Upper lobe of right lung (tissue), 1 donor: ENCODE measurements at regions not wholly inside any gene's neighbourhood (a gene's known extent, or its start where the extent isn't known, plus 50 kb on each side); places are given as distances from the start of the nearest gene placed in this dataset.

Experiments used
- ATAC-seq: fragments of 200-7000 bp; cut with Tn5 transposase; one replicate; pipeline ENCODE4 v1.9.1; 2020; ENCODE audit warnings: mild to moderate bottlenecking, moderate library complexity
- DNase-seq: peaks from one replicate; pipeline ENCODE4 v3.0.0-alpha.2; 2020
- H3K27ac ChIP-seq: fragments of 200-600 bp; one replicate; pipeline ENCODE4 v1.8.0; 2022
- H3K27me3 ChIP-seq: fragments of 200-600 bp; one replicate; pipeline ENCODE4 v1.8.0; 2022; ENCODE audit warnings: mild to moderate bottlenecking
- H3K36me3 ChIP-seq: fragments of 200-600 bp; one replicate; pipeline ENCODE4 v1.8.0; 2022
- H3K4me1 ChIP-seq: fragments of 200-600 bp; one replicate; pipeline ENCODE4 v1.8.0; 2022
- H3K4me3 ChIP-seq: fragments of 200-600 bp; one replicate; pipeline ENCODE4 v1.8.0; 2022; ENCODE audit warnings: mild to moderate bottlenecking
- H3K9me3 ChIP-seq: fragments of 200-600 bp; one replicate; pipeline ENCODE4 v1.8.0; 2022
- intact Hi-C: fragments of 100-400 bp; cut with DNase I; formaldehyde crosslinking; loops from one replicate; pipeline ENCODE4 v1.11.0; 2022
- TF ChIP-seq, protein P1 (sequence below): fragments of 200-600 bp; IDR thresholded peaks from one replicate; pipeline ENCODE4 v1.8.0; 2022; ENCODE audit warnings: antibody characterized with exemption
- donor health status: DM: no; HTN: yes; CAD: no; lungs with severe emphysema.

DNA sequence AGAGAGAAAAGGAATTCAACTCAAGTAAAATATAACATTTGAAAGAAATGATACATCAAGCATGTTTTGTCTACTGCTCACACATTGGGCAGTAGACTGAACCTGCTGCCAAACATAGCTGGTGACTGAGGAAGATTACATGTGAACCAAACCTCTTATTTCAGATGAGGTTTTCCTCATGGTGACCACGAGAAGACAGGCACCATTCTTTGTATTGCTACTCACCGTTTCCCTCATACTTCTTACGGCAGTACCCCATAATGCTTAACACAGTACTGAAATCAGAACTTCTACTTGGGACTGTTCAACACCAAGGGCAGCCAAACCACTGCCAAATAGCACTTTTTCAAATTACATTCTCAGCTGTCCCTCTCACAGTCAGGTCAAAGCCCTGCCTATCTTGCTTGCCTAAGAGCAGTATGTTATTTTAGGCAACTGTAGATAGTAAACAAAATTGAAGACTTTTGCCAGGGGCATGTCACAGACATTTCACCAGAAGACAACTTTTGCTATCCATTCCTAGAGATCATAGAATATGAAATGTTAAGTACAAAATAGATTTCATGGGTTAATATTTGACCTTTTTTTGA is 167.1 kb upstream of the DOK6 start:
- intact Hi-C loops = no loop called here
- DNase-seq (no peak), ATAC-seq (no peak)
- Histone ChIP-seq H3K4me1 (no peaks in the 10 kb centered on the region), H3K9me3 (no peaks in the 10 kb centered on the region), H3K4me3 (no peak overlapping the region), H3K27ac (no peak overlapping the region), H3K36me3 (no peaks in the 10 kb centered on the region), H3K27me3 (no peaks in the 10 kb centered on the region)
- TF ChIP-seq, protein P1, sequence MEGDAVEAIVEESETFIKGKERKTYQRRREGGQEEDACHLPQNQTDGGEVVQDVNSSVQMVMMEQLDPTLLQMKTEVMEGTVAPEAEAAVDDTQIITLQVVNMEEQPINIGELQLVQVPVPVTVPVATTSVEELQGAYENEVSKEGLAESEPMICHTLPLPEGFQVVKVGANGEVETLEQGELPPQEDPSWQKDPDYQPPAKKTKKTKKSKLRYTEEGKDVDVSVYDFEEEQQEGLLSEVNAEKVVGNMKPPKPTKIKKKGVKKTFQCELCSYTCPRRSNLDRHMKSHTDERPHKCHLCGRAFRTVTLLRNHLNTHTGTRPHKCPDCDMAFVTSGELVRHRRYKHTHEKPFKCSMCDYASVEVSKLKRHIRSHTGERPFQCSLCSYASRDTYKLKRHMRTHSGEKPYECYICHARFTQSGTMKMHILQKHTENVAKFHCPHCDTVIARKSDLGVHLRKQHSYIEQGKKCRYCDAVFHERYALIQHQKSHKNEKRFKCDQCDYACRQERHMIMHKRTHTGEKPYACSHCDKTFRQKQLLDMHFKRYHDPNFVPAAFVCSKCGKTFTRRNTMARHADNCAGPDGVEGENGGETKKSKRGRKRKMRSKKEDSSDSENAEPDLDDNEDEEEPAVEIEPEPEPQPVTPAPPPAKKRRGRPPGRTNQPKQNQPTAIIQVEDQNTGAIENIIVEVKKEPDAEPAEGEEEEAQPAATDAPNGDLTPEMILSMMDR = no peak

DNA sequence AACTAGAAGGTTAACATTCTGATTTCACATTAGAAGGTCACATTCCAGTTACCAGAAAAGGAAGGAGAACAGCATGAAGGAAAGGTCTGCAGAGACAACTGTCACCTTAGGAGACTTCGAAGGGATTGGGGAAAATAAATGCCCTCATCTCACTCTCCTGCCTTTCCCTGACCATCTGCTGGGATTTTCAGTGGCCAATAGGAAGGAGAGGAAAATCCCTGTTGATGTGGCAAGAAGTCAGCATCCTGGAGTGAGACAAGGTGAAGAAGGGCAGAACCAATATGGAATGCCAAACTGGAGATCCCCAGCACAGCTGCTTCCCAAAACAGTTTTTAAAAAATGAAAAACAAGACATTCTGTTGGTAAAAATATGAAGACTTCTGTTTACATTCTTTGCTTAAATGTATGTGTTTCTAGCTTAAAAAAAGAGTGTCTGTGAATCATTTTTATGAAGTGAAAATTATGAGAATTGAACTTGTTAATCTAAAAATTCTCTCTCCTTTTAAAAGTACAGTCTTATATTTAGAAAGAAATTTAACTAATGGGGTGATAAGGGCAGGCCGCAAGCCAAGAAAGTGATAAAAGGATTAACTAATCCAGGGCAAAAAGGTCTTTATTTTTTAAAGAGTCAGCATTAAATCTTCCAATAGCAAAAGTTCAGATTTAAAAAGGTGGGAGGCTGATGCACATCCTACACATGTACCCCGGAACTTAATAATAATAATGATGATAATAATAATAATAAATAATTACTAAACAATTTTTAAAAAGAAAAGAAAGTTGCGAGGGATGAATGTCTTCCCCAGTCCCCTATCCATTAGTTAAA is 160.6 kb upstream of the DOK6 start:
- DNase-seq (no peak), ATAC-seq (no peak)
- no peaks in the 10 kb centered on the region for H3K4me1 ChIP-seq
- no peak overlapping the region for H3K4me3 ChIP-seq
- H3K27ac ChIP-seq = no peak overlapping the region
- TF ChIP-seq, protein P1 = no peak
- H3K27me3 ChIP-seq = no peaks in the 10 kb centered on the region
- no peaks in the 10 kb centered on the region for H3K9me3 ChIP-seq
- H3K36me3 ChIP-seq = no peaks in the 10 kb centered on the region
- intact Hi-C loops = no loop called here

DNA sequence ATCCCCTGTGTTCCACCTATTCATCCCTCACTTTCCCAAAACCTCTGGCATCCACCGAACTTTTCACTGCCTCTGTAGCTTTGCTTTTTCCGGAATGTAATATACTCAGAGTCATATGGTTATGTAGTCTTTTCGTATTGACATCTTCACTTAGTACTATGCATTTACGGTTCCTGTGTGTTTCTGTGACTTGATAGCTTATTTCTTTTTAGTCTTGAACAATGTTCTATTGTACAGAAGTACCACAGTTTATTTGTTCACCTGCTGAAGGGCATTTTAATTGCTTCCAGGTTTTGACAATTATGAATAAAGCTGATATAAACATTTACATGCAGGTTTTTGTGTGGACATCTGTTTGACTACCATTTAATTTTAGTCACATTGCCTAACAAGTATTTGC is 154.7 kb upstream of the DOK6 start:
- no peaks in the 10 kb centered on the region for H3K4me1 ChIP-seq
- no peaks in the 10 kb centered on the region for H3K9me3 ChIP-seq
- no peaks in the 10 kb centered on the region for H3K27me3 ChIP-seq
- no peaks in the 10 kb centered on the region for H3K36me3 ChIP-seq
- no peak overlapping the region for H3K4me3 ChIP-seq
- H3K27ac ChIP-seq = no peak overlapping the region
- intact Hi-C loops = no loop called here
- ATAC-seq (no peak), DNase-seq (no peak)
- TF ChIP-seq, protein P1 = no peak

DNA sequence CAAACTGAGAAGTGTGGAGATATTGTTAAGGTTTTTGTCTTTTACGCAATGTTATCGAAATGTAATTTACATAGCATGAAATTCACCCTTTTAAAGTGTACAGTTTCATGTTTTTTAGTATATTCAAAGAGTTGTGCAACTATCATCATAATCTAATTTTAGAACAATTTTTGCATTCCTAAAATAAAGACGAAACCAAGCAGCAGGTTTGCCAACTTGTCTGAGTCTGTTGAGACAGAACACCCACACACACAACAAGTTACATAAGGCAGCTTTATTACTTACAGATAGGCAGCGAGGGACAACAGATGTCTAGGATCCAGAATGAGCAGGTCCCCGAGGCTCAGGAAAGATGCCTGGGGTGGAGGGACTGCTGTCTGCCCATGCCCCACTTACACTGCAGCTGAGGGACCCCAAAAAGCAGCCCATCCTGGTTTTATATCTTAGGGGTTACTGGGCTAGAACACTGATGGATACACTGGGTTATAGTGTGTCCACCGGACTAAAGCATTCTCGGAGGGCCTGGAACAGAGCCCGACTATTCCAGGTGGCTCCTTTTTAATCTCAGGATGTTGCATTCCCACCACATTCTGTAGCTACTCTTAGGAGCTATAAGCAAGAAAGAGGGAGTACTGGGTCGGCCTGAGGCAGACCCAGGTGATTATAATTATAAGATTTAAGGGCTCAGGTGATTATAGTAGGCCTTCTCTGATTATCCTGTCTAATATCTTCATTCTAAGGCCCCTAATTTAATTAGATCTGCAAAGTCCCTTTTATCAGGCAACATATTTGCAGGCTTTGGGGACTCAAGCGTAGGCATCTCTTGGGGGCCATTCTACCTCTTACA is 150.2 kb upstream of the DOK6 start:
- Histone ChIP-seq H3K9me3 (no peaks in the 10 kb centered on the region), H3K36me3 (no peaks in the 10 kb centered on the region), H3K4me3 (no peak overlapping the region), H3K27ac (no peak overlapping the region), H3K4me1 (no peaks in the 10 kb centered on the region), H3K27me3 (no peaks in the 10 kb centered on the region)
- TF ChIP-seq, protein P1 = no peak
- ATAC-seq (no peak), DNase-seq (no peak)
- intact Hi-C loops = no loop called here

DNA sequence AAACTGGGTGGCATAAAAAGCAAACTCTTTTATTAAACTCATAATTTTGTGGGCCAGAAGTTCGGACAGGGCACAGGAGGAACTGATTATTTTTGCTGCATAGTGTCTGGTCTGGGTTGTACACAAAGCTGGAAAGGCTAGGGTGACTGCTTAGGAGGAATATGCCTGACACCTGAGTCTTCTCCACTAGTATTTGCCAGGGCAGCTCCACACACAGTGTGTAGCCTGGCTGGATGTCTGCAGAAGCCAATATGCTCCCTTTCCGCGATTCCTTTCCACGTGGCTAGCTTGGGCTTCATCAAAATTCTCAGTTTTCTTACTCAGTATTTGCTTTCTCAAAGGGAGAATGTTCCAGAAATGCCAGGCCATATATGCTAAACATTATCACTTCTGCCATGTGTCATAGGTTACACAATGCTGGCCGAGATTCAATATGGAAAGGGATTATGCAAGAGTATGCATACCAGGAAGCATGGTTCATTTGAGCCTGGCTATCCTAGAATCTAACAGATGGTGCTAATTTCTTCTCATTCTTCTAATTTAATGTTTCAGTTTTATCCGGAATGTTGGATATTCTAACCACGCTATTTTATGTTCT is 142.7 kb upstream of the DOK6 start:
- Histone ChIP-seq H3K4me3 (no peak overlapping the region), H3K27ac (no peak overlapping the region), H3K9me3 (no peaks in the 10 kb centered on the region), H3K36me3 (no peaks in the 10 kb centered on the region), H3K4me1 (no peaks in the 10 kb centered on the region), H3K27me3 (no peaks in the 10 kb centered on the region)
- intact Hi-C loops = no loop called here
- no peak for DNase-seq
- TF ChIP-seq, protein P1 = no peak
- ATAC-seq = no peak
